GM12864 (cell line): ENCODE measurements at regions not wholly inside any gene's neighbourhood (a gene's known extent, or its start where the extent isn't known, plus 50 kb on each side); places are given as distances from the start of the nearest gene placed in this dataset.

Source experiments
- DNase-seq: peaks from one replicate; pipeline ENCODE4 v3.0.0-alpha.2; 2011; ENCODE audit warnings: low read depth
- H3K4me3 ChIP-seq: 2 replicates; pipeline ENCODE4 v1.5.1; 2011; ENCODE audit warnings: mild to moderate bottlenecking, low read depth, low read length, control low read depth
- TF ChIP-seq, protein P1 (sequence below): IDR thresholded peaks from 2 replicates; pipeline ENCODE4 v1.5.1; 2011; ENCODE audit warnings: low read depth, mild to moderate bottlenecking, moderate library complexity, low read length, control low read depth, inconsistent platforms; ENCODE audit errors: missing control alignments

DNA sequence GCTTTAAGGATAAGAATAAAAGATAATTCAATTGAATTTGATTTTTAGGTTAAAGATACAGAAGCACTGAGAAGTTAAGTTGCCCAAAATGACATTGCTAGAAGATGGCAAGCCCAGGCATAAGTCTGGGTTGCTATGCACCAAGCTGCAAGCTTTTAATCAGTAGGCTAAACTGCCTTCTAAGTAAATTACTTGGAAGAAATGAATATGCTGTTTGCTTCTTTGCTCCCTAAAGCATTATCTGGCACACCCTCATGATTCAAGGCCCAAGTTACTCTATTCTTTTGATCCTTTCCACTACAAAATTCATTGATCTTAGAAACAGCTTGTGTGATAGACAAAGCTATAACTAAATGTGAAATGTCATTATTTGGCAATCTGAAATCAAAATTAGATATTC lies 1991.1 kb downstream of the ARAP2 start:
- no peak overlapping the region for H3K4me3 ChIP-seq
- DNase-seq: no peak
- TF ChIP-seq, protein P1, sequence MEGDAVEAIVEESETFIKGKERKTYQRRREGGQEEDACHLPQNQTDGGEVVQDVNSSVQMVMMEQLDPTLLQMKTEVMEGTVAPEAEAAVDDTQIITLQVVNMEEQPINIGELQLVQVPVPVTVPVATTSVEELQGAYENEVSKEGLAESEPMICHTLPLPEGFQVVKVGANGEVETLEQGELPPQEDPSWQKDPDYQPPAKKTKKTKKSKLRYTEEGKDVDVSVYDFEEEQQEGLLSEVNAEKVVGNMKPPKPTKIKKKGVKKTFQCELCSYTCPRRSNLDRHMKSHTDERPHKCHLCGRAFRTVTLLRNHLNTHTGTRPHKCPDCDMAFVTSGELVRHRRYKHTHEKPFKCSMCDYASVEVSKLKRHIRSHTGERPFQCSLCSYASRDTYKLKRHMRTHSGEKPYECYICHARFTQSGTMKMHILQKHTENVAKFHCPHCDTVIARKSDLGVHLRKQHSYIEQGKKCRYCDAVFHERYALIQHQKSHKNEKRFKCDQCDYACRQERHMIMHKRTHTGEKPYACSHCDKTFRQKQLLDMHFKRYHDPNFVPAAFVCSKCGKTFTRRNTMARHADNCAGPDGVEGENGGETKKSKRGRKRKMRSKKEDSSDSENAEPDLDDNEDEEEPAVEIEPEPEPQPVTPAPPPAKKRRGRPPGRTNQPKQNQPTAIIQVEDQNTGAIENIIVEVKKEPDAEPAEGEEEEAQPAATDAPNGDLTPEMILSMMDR: no peak

GRCh38 chr4:34258176-34258575 lies 1986.1 kb downstream of the ARAP2 start:
- no peak for DNase-seq
- no peak overlapping the region for H3K4me3 ChIP-seq
- TF ChIP-seq, protein P1: no peak

DNA sequence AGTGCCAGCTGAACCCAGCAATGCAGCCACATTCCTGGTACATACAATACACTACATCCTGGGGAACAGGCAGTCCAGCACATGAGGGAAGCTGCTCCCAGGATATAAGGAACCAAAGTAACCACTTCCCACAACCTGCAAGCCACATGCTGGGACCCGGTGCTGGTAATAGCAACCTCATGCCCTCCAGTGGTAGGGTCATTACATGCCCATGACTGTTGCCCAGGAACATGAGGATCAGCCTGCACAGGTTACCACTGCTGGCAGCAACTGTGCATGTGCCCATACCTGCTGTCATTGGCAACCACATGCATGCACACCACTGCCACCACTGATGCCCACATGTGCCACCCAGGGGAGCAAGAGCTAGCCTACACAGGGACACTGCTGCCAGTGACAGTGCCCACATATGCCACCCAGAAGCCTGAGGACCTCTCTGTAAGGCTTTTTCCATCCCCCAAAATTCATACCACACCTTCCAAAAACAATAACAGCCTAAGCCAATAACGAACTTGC lies 1982.5 kb downstream of the ARAP2 start:
- TF ChIP-seq, protein P1: no peak
- no peak for DNase-seq
- H3K4me3 ChIP-seq: no peak overlapping the region

- no peak for DNase-seq
- H3K4me3 ChIP-seq: no peak overlapping the region
- TF ChIP-seq, protein P1: no peak
Measured at GRCh38 chr4:34269613-34270012, 1974.7 kb downstream of the ARAP2 start.

DNA sequence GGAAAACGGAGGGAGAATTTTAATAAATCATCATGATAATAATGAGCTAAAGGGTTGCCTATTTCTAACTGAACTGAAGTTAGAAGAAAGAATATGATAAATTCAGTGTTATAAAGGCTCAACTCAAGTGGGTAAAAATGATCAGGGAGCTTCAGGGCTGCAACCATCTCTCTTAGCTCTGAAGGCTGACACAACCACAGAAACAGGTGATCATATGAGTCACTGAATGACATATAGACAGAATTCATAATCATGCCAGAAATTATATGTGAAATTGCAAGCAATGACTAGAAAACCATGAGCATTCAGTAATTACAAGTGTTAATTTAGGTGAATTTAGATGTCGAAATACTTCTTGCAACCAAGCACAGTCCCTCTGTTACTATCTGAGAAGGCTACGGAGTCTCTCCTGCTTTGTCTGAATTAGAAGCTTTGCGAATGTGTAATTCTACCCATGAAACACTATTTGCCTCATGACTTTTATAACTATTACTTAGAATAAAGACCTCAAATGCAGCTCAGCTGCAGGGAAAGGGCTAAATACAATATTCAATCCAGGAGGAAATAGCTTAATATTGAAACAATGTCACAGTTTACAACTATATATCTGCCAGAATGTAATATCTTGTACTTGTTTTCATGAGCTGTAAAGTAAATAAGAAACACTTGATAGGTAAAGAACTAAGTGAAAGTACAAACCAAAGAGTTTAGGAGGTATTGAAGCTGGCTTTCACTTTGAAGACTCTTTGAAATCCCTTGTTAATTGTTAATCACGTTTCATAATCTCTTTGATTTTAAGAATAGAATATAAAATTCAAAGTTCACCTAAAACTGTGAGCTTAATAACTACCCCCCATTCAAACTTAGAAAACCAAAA lies 1972.6 kb downstream of the ARAP2 start:
- H3K4me3 ChIP-seq: no peak overlapping the region
- TF ChIP-seq, protein P1: no peak
- no peak for DNase-seq

- H3K4me3 ChIP-seq: no peak overlapping the region
- no peak for DNase-seq
- TF ChIP-seq, protein P1: no peak
Measured at GRCh38 chr4:34279011-34279410, 1965.3 kb downstream of the ARAP2 start.

DNA sequence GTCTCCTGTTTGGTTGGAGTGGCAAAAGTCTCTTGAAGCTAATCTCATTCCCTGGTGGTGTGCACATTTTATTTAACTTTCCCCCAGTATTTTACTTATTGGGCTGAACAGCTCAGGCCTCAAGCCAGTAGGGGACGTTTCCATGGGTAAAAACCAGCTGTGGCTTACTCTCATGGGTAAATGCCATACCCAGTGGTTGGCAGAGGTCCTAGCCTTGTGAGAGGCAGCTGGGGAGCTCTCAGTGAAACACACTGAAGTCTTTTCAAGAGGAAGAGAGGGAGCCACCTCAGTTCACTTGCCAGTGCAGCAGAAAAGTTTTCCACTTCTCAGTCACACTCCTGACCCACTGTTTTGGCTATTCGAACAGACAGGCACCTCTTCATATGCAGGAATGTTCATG lies 1964.2 kb downstream of the ARAP2 start:
- no peak overlapping the region for H3K4me3 ChIP-seq
- TF ChIP-seq, protein P1: no peak
- no peak for DNase-seq
